DND-41 (cell line): ENCODE measurements at regions not wholly inside any gene's neighbourhood (a gene's known extent, or its start where the extent isn't known, plus 50 kb on each side); places are given as distances from the start of the nearest gene placed in this dataset.

Source experiments
- CTCF ChIP-seq: IDR thresholded peaks from 2 replicates; pipeline ENCODE4 v1.5.1; 2012; ENCODE audit warnings: borderline replicate concordance, low read length, moderate library complexity, mild to moderate bottlenecking; ENCODE audit not compliant: poor library complexity, severe bottlenecking; ENCODE audit errors: extremely low read depth
- EZH2 ChIP-seq: IDR thresholded peaks from 3 replicates; pipeline ENCODE4 v1.6.1; 2012; ENCODE audit warnings: borderline replicate concordance, low read depth, mild to moderate bottlenecking, moderate library complexity, low read length, inconsistent platforms; ENCODE audit not compliant: severe bottlenecking

DNA sequence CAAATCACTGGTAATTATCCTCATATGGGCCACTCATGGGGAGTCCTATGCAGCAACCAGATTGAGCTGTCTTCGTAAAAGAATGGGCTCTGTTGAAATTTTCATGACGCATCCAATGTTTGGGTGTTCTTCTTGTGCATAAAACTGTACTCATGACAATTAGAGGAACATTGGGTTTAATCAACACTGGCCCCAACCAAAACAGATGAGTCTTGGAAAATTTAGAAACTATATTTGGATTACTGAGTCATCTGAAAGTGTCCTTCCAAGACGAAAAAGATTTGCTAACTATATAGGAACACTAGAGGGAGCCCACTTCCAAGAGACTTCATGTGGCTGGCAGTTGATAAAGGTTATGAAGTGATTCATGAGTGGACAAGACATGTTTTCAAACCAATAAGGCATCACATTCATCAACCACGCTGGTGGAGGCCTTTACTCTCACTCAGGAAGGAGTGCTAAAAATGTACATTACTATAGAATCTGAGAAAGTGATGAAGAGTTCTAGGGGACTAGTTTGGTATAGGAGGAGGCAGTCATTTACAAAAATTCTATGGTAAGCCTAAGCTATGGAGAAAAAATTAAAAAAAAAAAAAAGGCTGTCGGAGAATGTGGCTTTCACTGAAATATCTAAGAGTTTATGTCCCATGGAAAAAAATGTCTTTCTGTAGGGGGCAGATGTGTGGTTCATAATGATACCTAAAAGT, 313.5 kb downstream of the PRDM9 start:
- TF ChIP-seq CTCF (peak; percentile 31), EZH2 (no peak)
